Breast epithelium (tissue), 4 donors: ENCODE measurements at regions not wholly inside any gene's neighbourhood (a gene's known extent, or its start where the extent isn't known, plus 50 kb on each side); places are given as distances from the start of the nearest gene placed in this dataset.

Experiments
- DNase-seq, 2 donors: peaks; one replicate each; pipeline ENCODE4 v3.0.0-alpha.2; 2019; ENCODE audit warnings: low spot score in 2 of 2
- H3K27ac ChIP-seq, 2 donors: fragments of 200-600 bp; sonication (generic) in 1 of 2; one replicate each; pipeline ENCODE4 v1.5.1; 2016 to 2019; ENCODE audit warnings: mild to moderate bottlenecking in 1 of 2
- H3K27me3 ChIP-seq, 2 donors: fragments of 200-600 bp; sonication (generic) in 1 of 2; one replicate each; pipeline versions ENCODE4 v1.5.1 to v1.6.0; 2017 to 2019; ENCODE audit warnings: control low read depth in 1 of 2, mild to moderate bottlenecking in 1 of 2
- H3K36me3 ChIP-seq: fragments of 200-600 bp; one replicate; pipeline ENCODE4 v1.5.1; 2019
- H3K4me1 ChIP-seq, 2 donors: fragments of 200-600 bp; sonication (generic); one replicate each; pipeline ENCODE4 v1.5.1; 2016 to 2019; ENCODE audit warnings: control low read depth in 1 of 2
- H3K4me3 ChIP-seq, 3 donors: fragments of 200-600 bp; sonication (generic); 1 replicate in 2 of 3; 2 replicates in 1 of 3; pipeline ENCODE4 v1.5.1; 2016 to 2019; ENCODE audit warnings: mild to moderate bottlenecking in 3 of 3, moderate library complexity in 2 of 3
- H3K9me3 ChIP-seq, 2 donors: fragments of 200-600 bp; sonication (generic) in 1 of 2; one replicate each; pipeline ENCODE4 v1.5.1; 2016 to 2019; ENCODE audit warnings: control low read depth in 1 of 2
- CTCF ChIP-seq, 3 donors: fragments of 450-650 bp; IDR thresholded peaks; one replicate each; pipeline ENCODE4 v1.5.1; 2016 to 2017; ENCODE audit warnings: antibody characterized with exemption in 3 of 3, mild to moderate bottlenecking in 3 of 3, moderate library complexity in 3 of 3
- POLR2A ChIP-seq: fragments of 450-650 bp; IDR thresholded peaks from one replicate; pipeline ENCODE4 v1.6.1; 2016; ENCODE audit warnings: antibody characterized with exemption, mild to moderate bottlenecking, moderate library complexity
- POLR2AphosphoS5 ChIP-seq, 3 donors: sonication (generic); formaldehyde crosslinking; IDR thresholded peaks; one replicate each; pipeline ENCODE4 v1.6.1; 2017; ENCODE audit warnings: antibody characterized with exemption in 3 of 3
- intact Hi-C: fragments of 100-400 bp; cut with DNase I; formaldehyde crosslinking; loops from one replicate; pipeline ENCODE4 v1.15.1; 2023; ENCODE audit warnings: low total_unique reads

GRCh38 chr6:137350857-137351256 lies 131.7 kb upstream of the IFNGR1 start:
- H3K4me3 ChIP-seq, result no peak overlapping the region
- no peaks in the 10 kb centered on the region for H3K27me3 ChIP-seq
- no peaks in the 10 kb centered on the region for H3K9me3 ChIP-seq
- no peak overlapping the region for H3K27ac ChIP-seq
- TF ChIP-seq POLR2A (no peak), CTCF (IDR thresholded peaks at IDR 0.05) (no peak), POLR2AphosphoS5 (IDR thresholded peaks at IDR 0.05) (no peak)
- no peak for DNase-seq
- no peaks in the 10 kb centered on the region for H3K36me3 ChIP-seq
- intact Hi-C loops, result no loop called here
- no peaks in the 10 kb centered on the region for H3K4me1 ChIP-seq

GRCh38 chr6:137349856-137350830 lies 131.0 kb upstream of the IFNGR1 start:
- Histone ChIP-seq H3K4me3 (no peak overlapping the region), H3K4me1 (no peaks in the 10 kb centered on the region), H3K36me3 (no peaks in the 10 kb centered on the region), H3K9me3 (no peaks in the 10 kb centered on the region), H3K27me3 (no peaks in the 10 kb centered on the region), H3K27ac (no peak overlapping the region)
- DNase-seq, result no peak
- intact Hi-C loops, result no loop called here
- no peak for TF ChIP-seq POLR2A
- TF ChIP-seq CTCF (IDR thresholded peaks at IDR 0.05), result no peak
- no peak for TF ChIP-seq POLR2AphosphoS5 (IDR thresholded peaks at IDR 0.05)

DNA sequence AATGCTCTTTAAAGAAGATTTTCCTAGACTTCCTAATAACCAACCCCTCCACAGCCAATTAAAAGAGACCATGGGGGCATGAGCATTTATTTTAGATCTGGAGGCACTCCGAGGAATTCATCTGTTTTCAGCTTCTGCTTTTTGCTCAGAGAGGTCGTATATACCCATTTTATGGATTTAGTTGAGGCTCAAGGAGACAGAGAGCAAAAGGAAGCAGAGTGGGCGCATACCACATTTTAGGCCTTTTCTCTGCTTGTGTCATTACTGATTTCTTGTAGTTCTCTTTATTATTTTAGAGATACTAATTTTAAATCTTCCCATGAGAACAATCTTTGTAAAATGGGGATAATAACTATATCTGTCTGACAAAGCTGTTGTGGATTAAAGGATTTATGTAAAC lies 129.6 kb upstream of the IFNGR1 start:
- Histone ChIP-seq H3K27me3 (no peaks in the 10 kb centered on the region), H3K4me3 (no peak overlapping the region), H3K27ac (no peak overlapping the region), H3K9me3 (no peaks in the 10 kb centered on the region), H3K4me1 (no peaks in the 10 kb centered on the region), H3K36me3 (no peaks in the 10 kb centered on the region)
- TF ChIP-seq CTCF (IDR thresholded peaks at IDR 0.05) (no peak), POLR2A (no peak), POLR2AphosphoS5 (IDR thresholded peaks at IDR 0.05) (no peak)
- DNase-seq, result no peak
- intact Hi-C loops, result no loop called here

GRCh38 chr6:137343241-137343640 lies 124.1 kb upstream of the IFNGR1 start:
- DNase-seq, result no peak
- Histone ChIP-seq H3K4me3 (no peak overlapping the region), H3K9me3 (no peaks in the 10 kb centered on the region), H3K36me3 (no peaks in the 10 kb centered on the region), H3K4me1 (no peaks in the 10 kb centered on the region), H3K27me3 (no peaks in the 10 kb centered on the region), H3K27ac (no peak overlapping the region)
- TF ChIP-seq POLR2AphosphoS5 (IDR thresholded peaks at IDR 0.05) (no peak), POLR2A (no peak), CTCF (IDR thresholded peaks at IDR 0.05) (no peak)
- intact Hi-C loops, result no loop called here

GRCh38 chr6:137342607-137343190 lies 123.5 kb upstream of the IFNGR1 start:
- TF ChIP-seq CTCF (IDR thresholded peaks at IDR 0.05), result no peak
- no peak for TF ChIP-seq POLR2AphosphoS5 (IDR thresholded peaks at IDR 0.05)
- TF ChIP-seq POLR2A, result no peak
- intact Hi-C loops, result no loop called here
- peak overlapping the region; percentile 8 to 32 (median 18) for H3K4me3 ChIP-seq

More at GRCh38 chr6:137342607-137343190, 123.5 kb upstream of the IFNGR1 start:
- no peak for DNase-seq
- Histone ChIP-seq H3K27ac (no peak overlapping the region), H3K9me3 (no peaks in the 10 kb centered on the region), H3K27me3 (no peaks in the 10 kb centered on the region), H3K4me1 (no peaks in the 10 kb centered on the region), H3K36me3 (no peaks in the 10 kb centered on the region)
